Stimulated activated CD4-positive, alpha-beta T cell treated with anti-CD3 and anti-CD28 coated beads, TNF-alpha, amount 100 ng/mL, for 4 hours (primary cell): ENCODE measurements at regions not wholly inside any gene's neighbourhood (a gene's known extent, or its start where the extent isn't known, plus 50 kb on each side); places are given as distances from the start of the nearest gene placed in this dataset.

Source experiments
- DNase-seq, 3 experiments: peaks; one replicate each; pipeline ENCODE4 v3.0.0-alpha.2; 2020; ENCODE audit warnings: low read depth in 3 of 3

DNA sequence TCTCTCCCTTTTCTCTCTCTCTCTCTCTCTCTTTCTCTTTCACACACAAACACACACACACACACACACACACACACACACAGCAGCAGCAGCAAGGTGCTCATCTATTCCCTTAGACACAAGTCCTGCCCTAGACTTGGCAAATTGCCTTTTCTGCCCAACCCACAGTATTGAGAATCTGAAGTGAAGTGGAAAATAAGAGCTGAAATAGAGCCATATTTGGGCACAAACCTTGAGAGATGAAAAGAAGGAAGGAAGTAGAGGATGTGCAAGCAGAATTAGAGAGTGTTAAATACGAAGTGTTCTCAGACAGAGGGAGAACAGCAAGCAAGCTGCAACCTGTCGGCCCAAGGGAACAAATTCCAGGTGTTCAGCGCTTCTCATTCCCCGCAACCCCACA, 557.5 kb upstream of the NOX3 start:
- DNase-seq = no peak

DNA sequence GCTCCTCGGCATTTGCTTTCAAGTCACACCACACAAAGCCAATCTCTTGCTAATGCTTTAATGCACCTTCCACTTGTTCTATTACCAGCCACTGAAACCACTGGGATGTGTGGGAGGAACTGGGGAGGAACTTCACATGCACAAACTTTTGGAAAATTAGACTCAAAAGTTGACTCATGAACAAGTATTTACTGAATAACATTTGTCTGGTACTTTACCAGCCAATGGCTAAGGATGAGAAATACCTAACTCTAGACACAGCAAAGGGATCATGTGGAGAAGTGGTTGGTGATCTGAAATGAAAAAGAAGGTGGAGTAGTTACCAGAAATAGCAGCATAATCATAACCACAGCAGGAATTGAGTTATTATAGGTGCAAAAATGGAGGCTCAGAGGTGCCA, 554.0 kb upstream of the NOX3 start:
- no peak for DNase-seq

DNA sequence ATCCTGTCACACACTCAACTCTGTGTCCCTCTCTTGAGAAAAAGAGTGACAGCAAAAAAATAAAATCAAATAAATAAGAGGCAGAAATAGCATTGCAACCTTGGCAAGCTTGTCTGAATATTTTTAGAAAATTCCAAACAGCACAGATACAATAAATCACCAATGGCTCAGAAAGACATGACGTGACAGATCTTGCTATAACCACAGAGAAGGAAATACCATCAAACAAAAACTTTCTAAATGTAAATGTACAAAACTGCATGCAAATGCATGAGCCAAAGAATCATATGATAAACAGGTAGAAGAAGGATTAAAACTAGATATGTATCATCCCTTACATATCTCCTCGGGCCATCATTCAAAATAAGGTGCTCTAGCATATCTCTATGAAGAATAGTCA, 549.2 kb upstream of the NOX3 start:
- no peak for DNase-seq

DNA sequence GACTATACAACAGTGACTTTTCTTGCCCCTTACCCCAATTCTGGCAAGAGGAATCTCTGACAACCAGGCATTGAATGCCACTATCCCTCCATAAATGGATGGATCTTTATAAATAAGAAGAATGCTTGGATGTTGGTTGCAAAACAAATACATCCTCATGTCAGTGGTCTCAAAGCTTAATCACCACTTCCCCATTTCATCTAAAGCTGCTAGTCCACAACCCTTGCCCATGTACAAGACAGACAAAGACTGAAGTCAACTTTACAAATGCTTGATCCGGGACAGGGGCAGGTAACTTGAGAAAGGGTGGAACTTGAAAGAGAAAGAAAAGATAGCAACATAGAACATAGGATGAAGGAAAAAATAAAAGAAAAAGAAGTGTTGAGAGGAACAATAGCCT, 540.5 kb upstream of the NOX3 start:
- no peak for DNase-seq

DNA sequence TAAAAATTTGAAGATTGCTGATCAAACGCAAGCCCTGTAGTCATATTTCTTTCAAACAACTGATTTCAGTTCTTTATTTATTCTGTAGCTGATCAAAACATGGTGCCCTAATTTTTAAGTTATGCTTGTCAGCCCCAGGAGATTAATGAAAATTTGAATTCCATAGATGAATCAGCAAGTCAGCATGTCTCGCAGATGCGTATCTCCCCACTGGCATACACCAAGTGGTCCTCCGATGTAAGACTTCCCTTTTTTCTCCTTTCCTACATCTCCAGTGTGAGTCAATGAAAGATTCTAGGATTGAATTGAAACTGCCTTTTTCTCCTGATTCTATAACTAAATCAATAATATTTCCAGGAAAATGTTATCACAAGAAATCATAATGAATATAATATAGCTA, 539.6 kb upstream of the NOX3 start:
- DNase-seq = no peak

DNA sequence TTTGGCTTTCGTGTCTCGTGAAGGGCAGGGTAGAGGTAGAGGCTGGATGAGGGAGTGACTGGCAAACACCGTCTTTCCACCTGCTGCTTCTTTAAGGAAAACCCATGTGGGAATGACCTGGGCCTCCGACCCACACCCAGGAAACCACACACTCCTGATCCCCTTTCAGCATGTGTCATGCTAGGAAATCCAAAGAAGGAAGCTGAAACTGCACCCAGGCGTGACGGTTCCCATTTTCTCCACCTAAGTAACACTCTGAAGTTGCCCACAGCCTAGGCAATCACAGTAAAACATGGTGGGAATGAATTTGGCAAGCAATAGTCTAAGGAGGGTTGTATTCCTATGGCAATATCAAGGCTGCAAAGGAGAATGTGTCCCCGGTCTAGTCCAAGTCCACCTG, 538.4 kb upstream of the NOX3 start:
- no peak for DNase-seq

DNA sequence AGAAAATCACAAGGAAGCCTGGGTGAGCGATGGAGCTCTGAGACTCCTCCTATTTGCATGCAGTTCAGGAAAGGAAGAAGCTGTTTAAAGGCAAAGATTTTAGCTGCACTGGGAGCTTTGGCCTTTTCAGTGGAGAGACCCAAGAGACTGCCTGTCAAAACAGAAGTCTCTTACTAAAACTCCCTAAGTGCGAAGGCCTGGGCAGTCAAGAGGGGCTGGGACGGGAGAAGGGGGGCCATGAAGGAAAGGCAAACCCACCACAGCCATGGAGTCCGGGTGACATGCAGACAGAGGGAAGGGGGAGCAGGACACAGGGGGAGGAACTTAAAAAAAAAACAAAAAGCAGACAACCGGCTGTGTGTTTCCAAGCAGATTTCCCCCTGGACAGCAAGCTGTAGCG, 537.6 kb upstream of the NOX3 start:
- no peak for DNase-seq

DNA sequence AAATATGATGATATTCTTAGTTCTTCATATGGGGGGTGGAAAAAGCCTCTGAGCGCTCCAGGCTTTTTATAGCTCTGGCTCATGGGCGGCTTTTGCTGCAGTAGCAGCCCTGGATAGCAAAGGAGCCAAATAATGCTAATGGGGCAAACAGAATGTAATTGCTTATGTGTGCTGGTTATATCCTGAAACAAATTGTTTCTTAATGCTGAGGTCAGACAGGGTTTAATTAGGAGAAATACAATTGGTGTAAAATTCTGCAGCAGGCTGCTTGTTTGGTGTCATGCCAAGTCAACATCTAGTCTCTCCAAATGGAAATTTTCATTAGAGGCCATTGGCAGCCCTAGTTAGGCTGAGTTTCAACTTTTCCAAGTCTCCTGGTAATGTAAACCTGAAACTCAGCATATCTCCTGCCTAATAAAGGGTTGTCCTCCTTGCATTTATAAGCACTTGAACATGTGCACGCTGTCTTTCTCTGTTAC, 530.1 kb upstream of the NOX3 start:
- no peak for DNase-seq

DNA sequence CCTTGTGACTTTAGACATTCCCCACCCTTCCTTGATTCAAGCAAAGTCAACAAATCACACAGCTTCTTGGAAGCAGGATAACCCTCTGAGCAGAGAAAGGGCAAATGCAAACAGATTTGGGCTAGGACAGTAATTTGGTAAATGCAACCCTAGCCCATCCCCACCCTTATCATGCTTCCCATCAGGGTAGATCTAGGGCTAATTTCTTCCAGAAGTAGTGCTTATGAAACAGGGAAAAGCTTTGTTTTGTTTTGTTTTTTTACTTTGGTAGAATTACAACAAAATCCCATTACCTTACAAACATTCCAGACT, 525.1 kb upstream of the NOX3 start:
- DNase-seq = no peak

DNA sequence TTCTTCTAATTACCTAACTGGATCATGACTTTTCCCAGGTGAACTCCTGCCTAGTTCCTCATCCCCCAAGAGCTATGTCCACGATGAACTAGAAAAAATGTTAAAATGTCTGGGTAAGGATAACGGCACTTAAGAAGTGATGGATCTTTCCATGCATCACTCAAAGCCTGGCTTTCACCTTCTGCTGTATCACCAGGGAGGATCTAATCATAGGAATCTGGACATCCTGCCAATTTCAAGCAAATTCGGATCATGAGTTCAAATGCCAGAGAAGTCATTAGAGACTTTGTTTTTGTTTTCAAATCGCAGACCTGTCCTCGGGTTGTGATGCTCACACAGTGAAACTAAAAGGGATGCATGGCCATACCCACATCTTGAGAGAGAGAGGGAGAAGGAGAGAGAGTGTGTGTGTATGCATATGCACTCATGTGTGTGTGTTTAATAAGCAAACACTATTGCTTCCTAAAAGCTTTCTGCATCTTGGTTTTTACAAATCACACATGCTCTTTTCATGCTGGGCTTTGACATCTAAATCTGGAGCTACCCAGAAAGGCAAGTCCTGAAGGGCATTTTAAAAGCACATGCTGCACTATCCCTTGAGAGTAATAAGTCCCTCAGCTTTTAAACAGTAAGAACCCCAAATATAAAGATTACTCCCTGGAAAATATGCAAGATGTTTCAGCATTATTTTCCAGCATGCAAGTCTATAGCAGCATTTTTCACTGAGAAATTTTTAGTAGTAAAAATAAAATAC, 524.6 kb upstream of the NOX3 start:
- no peak for DNase-seq

DNA sequence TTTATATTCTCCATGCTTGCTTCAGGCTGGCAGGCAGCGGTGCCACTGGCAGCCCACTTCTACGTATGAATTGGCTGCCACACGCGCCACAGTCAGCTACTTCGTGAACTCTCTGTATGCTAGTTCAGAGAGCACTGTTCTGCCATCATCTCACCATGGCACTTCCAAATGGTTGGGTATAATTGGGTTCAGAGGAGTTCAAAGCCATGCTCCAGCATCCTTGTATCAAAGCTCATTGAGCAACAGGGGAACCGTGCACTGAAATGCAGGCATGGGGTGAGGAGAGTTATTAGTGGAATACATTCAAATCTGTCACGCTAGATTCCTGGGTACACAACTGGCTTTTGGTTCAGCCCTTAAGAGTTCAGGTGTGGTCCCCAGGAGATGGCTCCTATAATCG, 519.9 kb upstream of the NOX3 start:
- no peak for DNase-seq

DNA sequence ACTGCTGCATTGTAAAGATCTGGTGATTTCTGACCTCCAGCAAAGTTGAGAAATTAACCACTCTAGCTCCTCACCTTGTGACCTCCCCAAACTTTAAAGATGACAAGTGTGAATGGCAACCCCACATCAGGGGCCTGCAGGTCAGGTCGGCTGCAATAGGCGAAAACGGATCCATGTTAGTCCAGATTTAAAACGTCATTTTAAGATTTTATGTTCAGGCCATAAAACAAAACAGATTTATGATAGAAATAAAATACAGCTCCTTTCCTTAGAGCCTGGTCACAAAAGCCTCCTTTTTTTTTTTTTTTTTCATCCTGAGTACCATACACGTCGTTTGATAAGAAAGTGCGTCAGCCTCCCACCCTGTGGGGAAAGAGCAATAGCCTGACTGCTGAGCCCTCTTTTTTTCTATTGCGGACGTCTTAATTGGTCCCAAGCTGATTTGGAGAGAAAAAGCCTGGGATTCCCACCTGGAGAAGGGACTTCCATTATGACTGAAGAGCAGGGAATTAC, 519.2 kb upstream of the NOX3 start:
- DNase-seq = no peak

DNA sequence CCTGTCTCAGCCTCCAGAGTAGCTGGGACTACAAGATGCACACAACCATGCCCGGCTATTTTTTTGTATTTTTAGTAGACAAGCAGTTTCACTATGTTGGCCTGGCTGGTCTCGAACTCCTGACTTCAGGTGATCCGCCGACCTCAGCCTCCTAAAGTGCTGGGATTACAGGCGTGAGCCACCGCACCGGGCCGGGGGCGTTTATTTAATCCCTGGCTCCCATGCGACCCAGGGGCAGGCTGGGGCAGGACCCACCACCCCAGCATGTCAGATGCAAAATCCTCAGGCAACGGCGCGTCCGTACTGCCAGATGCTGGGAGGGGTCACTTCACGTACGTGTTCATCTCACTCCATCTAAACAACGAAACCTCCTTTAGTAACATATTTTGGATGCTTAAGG, 518.7 kb upstream of the NOX3 start:
- DNase-seq = no peak

DNA sequence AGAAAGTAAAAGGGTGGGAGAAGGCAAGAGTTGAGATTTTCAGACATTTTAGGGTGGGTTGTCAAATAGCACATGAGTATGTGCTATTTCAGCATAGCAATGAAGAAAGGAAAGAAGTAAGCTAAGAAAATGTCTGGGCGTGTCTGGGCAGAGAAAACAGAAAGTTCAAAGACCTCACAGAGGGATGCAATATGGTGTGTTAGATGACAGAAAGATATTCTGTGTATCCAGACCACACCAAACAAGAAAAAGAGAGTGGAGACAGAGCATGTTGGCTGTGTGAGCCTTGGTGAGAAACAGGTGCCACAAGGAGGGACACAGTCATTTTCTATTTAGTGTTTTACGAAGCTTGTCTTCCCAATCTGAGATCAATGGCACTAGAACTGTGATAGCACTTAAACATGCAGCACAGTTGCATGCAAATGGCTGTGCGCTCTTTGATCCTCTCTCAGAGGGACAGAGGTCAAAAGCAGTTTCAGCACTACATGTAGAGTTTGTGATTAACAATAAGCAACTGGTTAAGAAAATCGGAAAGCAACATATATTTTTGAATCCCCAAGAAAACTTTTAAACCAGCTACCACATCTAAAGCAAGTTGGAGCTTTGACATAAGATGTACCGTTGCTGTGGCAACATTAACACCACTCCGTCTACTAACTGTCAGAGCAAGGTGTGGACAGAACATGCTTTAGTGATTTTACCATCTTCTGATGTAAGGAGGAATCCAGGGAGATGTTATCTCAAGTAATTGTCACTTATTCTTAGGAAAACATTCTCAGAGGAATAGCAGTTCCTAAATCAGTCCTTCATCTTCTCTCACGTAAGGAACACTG, 515.5 kb upstream of the NOX3 start:
- DNase-seq = no peak

DNA sequence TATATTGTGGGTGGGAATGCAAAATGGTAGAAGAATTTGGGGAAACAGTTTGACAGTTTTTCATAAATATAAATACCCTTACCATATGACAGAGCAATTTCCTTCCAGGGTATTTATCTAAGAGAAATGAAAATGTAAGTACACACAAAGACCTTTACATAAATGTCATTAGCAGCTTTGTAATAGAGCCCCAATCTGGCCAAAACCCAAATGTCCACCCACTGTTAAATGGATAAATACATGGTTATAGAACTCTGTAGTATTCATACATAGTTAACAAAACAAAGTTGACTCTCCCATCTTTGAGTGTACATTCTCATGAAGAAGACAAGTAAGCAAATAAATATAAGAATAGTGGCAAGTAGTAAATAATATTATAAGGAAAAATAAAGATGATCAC, 514.8 kb upstream of the NOX3 start:
- DNase-seq = no peak

DNA sequence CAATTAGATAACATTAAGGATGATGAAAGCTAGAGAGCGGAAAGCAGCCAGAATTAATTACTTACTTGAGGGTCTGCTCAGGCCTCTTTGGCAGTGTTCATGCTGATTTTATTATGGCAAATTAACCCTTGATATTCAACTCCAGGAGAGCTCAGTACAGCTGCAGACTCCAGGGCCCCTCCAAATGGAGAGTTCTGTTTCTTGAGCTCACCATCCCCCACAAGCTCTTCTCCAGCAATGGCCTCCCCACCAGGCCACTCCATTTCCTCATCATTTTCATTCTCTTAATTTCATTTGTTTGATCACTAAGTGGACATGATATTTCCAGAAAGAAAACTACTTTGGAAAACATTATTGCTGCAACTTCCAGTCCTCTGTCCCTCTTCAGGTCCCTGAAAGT, 513.3 kb upstream of the NOX3 start:
- no peak for DNase-seq

DNA sequence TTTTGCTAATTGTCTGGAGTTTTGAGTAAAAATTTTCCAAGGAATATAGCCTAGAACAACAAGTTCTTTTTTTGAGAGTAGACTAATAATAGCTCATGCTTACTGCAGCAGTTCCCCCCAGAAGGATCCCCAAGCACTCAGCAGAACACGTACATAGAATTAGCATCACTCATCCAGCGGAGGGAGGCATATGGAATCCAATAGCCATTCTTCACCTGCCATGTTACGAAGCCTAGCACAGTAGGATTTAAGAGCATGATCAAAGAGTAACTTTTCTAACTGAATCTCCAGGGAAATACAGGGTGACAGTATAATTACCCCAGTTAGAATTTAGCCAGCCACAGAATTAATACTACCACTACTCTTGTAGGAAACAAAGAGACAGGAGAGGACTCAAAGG, 511.7 kb upstream of the NOX3 start:
- DNase-seq = no peak

DNA sequence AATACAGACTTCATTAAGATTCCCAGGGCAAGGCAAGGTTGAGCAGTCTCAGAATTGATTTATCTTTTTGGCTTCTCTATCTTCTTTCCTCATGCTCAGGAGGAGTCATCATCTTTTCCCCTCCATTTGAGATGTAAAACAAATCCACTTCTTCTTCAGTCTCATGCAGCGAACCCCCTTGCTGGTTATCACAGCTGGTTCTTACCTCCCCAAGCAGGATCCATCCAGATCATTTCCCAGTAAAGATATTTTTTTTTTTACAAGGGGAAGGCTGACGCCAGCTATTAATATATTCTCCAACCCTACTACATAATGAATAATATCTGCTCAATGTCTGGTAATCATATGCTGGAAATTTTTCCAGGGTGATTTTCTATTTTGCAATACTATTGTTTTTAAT, 508.9 kb upstream of the NOX3 start:
- DNase-seq = no peak

DNA sequence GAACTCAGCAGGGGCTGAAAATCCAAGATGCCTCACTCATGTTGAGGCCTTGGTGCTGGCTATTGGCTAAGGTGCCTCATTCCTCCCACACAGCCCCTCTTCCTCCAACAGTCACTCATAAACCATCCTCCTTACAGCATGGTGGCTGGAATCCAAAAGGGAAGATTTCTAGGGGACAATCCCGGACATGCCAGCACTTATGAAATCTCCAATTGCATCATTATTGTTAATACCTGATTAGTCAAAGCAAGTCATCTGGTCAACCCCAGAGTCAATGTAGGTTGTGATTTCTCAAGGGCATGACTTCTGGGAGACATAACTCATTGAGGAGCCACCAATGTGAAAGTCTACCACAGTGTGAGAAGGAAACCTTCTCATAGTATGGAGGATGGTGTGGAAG, 506.6 kb upstream of the NOX3 start:
- DNase-seq = no peak

DNA sequence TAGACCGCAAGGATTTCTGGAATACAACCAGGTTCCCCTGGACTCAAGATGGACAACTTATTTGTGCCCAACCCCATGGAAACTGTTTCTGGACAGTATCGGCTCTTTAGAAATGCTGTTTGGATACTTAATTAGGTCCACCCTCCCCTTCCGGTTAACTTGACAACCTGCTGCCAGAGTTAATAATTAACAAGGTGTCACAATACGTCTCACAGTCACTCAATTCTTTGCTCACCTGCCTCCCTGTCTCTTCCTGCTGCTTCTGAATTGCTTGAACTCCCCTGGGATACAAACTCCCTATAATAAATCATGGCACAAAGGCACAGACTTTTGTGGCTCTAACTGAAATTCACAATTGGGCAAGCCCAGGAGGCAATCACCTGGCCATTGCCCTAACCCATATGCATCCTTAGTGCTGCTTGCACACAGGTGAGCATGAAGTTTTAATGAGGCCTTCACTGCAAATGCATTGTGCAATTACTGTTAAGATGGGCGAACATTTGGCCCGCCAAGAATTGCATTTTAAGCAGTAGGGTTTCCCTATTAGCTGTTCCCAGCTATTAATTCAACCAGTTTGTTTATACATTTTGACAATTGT, 504.4 kb upstream of the NOX3 start:
- DNase-seq = no peak

DNA sequence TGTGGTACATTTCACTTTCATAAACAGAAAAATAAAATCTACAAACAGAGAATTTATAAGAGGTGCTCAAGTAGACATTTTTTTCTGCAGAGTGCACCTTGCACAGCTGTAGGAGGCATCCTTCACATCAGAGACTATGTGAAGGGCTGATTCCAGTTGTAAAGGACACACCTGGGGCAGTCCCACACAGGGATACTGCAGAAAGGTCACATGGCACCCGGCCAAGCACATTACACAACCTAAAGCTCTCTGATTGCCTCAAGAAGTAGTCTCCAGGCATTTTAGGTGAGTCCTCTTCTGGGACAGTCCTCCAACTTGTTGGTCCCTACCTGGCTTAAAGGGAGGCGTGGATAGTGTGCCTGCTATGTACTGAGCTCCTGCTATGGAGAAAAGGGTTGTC, 502.9 kb upstream of the NOX3 start:
- DNase-seq = no peak

DNA sequence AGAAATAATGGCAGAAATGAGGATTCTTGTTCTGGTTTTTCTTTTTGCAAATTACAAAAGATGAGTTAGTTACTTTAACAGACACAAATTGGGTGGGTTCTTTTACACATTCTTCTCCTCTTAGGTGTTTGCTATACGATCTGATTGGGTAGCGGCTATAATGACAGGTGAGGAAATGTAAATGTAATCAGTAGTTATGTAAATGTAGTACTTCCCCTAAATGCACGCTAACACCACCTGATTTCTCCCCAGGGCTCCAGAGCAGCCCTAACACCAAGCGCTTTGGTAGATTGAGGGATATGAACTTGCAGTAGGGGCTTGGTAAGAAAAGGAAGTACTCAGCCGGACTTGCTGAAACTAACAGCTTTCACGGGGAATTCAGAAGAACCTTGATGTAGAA, 499.4 kb upstream of the NOX3 start:
- DNase-seq = no peak

DNA sequence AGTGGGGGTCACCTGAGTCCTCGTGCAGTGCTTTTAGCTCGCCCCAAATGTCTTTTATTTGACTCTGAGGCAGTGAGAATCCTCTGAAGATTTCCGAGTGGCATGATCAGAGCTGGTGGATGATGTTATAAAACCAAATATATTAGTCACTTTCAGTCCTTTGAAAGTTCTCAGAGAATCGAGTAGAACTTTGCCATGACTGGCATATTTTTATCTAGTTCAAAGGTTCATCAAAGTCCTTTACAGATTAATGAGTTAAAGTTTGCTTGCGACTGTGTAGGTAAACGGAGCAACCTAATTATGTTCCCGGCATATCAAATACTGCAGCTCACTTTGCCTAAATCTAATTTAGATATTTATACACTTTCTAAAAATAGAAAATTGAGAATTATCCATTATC, 498.5 kb upstream of the NOX3 start:
- no peak for DNase-seq
